HCT116 (cell line): ENCODE measurements at regions not wholly inside any gene's neighbourhood (a gene's known extent, or its start where the extent isn't known, plus 50 kb on each side); places are given as distances from the start of the nearest gene placed in this dataset.
A peak's percentile ranks its signal among the peaks of the same experiment; 100 is the strongest.
"Not testable (repeated sequence)": the region's sequence is repeated elsewhere in the genome, so short reads cannot be mapped to it uniquely, and the experiment has no call there.

Source experiments
- ATAC-seq: fragments of 200-7000 bp; cut with Tn5 transposase; 2 replicates; pipeline ENCODE4 v1.9.1; 2020; ENCODE audit warnings: mild to moderate bottlenecking, moderate library complexity
- BruUV-seq: library from RNA; stranded (reverse); fragments of 400-500 nt; replicated peaks from 2 replicates; lab custom pipeline; 2021; lab: Mats Ljungman, UMichigan
- CTCF ChIA-PET: fragments of 300-600 bp; sonication (Branson Sonifier 250); formaldehyde crosslinking; loops from one replicate; lab custom pipeline; 2021; ENCODE audit warnings: antibody characterized with exemption; lab: Charles Lee
- POLR2A ChIA-PET: fragments of 300-600, 350-600 bp; sonication (Branson Sonifier 250); formaldehyde crosslinking; loops from one replicate; lab custom pipeline; 2021; ENCODE audit warnings: antibody characterized with exemption; lab: Charles Lee
- RAD21 ChIA-PET, 2 experiments: fragments of 300-600 bp; sonication (Branson Sonifier 250); formaldehyde crosslinking; loops; one replicate each; lab custom pipeline; 2023; ENCODE audit warnings: low total read pairs in 2 of 2; ENCODE audit not compliant: uncharacterized antibody in 2 of 2, unreplicated experiment in 2 of 2, low non-redundant PET in 1 of 2; lab: Charles Lee
- DNase-seq: peaks from one replicate; pipeline ENCODE4 v3.0.0-alpha.2; 2010; ENCODE audit warnings: low read depth, low spot score
- H2AFZ ChIP-seq: fragments of 200-600 bp; shearing (Covaris generic), sonication (generic); 2 replicates; pipeline ENCODE4 v1.6.1; 2017; ENCODE audit warnings: low read depth, mixed run types, mixed read lengths, antibody characterized with exemption, low read length; ENCODE audit not compliant: poor library complexity, severe bottlenecking
- H3K27ac ChIP-seq: 2 replicates; pipeline ENCODE4 v1.5.1; 2012; ENCODE audit warnings: low read depth, low read length
- H3K27me3 ChIP-seq: fragments of 200-600 bp; sonication (generic); 2 replicates; pipeline ENCODE4 v1.6.1; 2016; ENCODE audit warnings: mixed run types, low read length, mixed read lengths; ENCODE audit not compliant: insufficient read depth
- H3K36me3 ChIP-seq, 2 experiments: fragments of 200-500 bp in 1 of 2; fragments of 200-600 bp in 1 of 2; sonication (Bioruptor generic) in 1 of 2; sonication (generic) in 1 of 2; 2 replicates each; pipeline versions ENCODE4 v1.5.1 to v1.6.1; 2014 to 2016; ENCODE audit warnings: low read length in 2 of 2, inconsistent platforms in 1 of 2, mixed read lengths in 1 of 2, mixed run types in 1 of 2; ENCODE audit not compliant: insufficient read depth in 2 of 2, control insufficient read depth in 1 of 2
- H3K4me1 ChIP-seq, 2 experiments: fragments of 200-600 bp in 1 of 2; sonication (generic) in 1 of 2; 2 replicates each; pipeline versions ENCODE4 v1.5.1 to v1.6.1; 2012 to 2017; ENCODE audit warnings: low read length in 2 of 2, inconsistent platforms in 1 of 2, mild to moderate bottlenecking in 1 of 2, mixed read lengths in 1 of 2, mixed run types in 1 of 2, moderate library complexity in 1 of 2; ENCODE audit not compliant: insufficient read depth in 2 of 2, control insufficient read depth in 1 of 2
- H3K4me2 ChIP-seq: fragments of 200-600 bp; sonication (generic); 2 replicates; pipeline ENCODE4 v1.6.1; 2017; ENCODE audit warnings: mixed run types, low read length, mixed read lengths
- H3K4me3 ChIP-seq, 2 experiments: fragments of 200-600 bp in 1 of 2; sonication (generic) in 1 of 2; replicated peaks in 1 of 2; 2 replicates each; pipeline ENCODE4 v1.5.1; 2011 to 2016; ENCODE audit warnings: low read length in 2 of 2, control low read depth in 1 of 2, low read depth in 1 of 2, mild to moderate bottlenecking in 1 of 2, mixed read lengths in 1 of 2, mixed run types in 1 of 2
- H3K79me2 ChIP-seq: fragments of 200-600 bp; sonication (generic); 2 replicates; pipeline ENCODE4 v1.6.1; 2017; ENCODE audit warnings: mild to moderate bottlenecking, mixed run types, low read length, moderate library complexity, mixed read lengths; ENCODE audit not compliant: insufficient read depth
- H3K9ac ChIP-seq: fragments of 200-600 bp; sonication (generic); 2 replicates; pipeline ENCODE4 v1.6.1; 2016; ENCODE audit warnings: low read length, mixed read lengths
- H3K9me2 ChIP-seq: fragments of 200-600 bp; sonication (generic), shearing (Covaris generic); 2 replicates; pipeline ENCODE4 v1.6.1; 2017; ENCODE audit warnings: mixed run types, mild to moderate bottlenecking, moderate library complexity; ENCODE audit not compliant: insufficient read depth
- H3K9me3 ChIP-seq, 2 experiments: fragments of 200-500 bp in 1 of 2; fragments of 200-600 bp in 1 of 2; sonication (Bioruptor generic) in 1 of 2; sonication (generic) in 1 of 2; 2 replicates each; pipeline ENCODE4 v1.6.1; 2014 to 2017; ENCODE audit warnings: low read length in 2 of 2, mixed read lengths in 2 of 2, inconsistent platforms in 1 of 2, low read depth in 1 of 2, mild to moderate bottlenecking in 1 of 2, mixed run types in 1 of 2, moderate library complexity in 1 of 2; ENCODE audit not compliant: control insufficient read depth in 1 of 2, insufficient read depth in 1 of 2
- H4K20me1 ChIP-seq: fragments of 200-600 bp; sonication (generic), shearing (Covaris generic); 2 replicates; pipeline ENCODE4 v1.6.1; 2017; ENCODE audit warnings: mixed run types, mild to moderate bottlenecking, moderate library complexity; ENCODE audit not compliant: insufficient read depth
- CEBPB ChIP-seq: IDR thresholded peaks from 2 replicates; pipeline ENCODE4 v1.6.1; 2012; ENCODE audit warnings: low read depth
- EGR1 ChIP-seq: IDR thresholded peaks from 2 replicates; pipeline ENCODE4 v1.6.1; 2012; ENCODE audit warnings: low read depth
- EZH2 ChIP-seq: fragments of 200-600 bp; sonication (generic); IDR thresholded peaks from 2 replicates; pipeline ENCODE4 v1.6.1; 2017; ENCODE audit warnings: antibody characterized with exemption, mixed run types
- EZH2phosphoT487 ChIP-seq: fragments of 200-600 bp; IDR thresholded peaks from 2 replicates; pipeline ENCODE4 v1.6.1; 2018; ENCODE audit warnings: antibody characterized with exemption, borderline replicate concordance
- FOSL1 ChIP-seq: IDR thresholded peaks from 2 replicates; pipeline ENCODE4 v1.6.1; 2012; ENCODE audit warnings: low read depth
- JUND ChIP-seq: IDR thresholded peaks from 2 replicates; pipeline ENCODE4 v1.6.1; 2012
- POLR2AphosphoS5 ChIP-seq: IDR thresholded peaks from 2 replicates; pipeline ENCODE4 v1.6.1; 2011; ENCODE audit warnings: mild to moderate bottlenecking, low read depth, low read length, moderate library complexity
- SIN3A ChIP-seq: IDR thresholded peaks from 2 replicates; pipeline ENCODE4 v1.6.1; 2012; ENCODE audit warnings: low read depth
- SP1 ChIP-seq: IDR thresholded peaks from 2 replicates; pipeline ENCODE4 v1.6.1; 2012; ENCODE audit warnings: low read depth
- TCF7L2 ChIP-seq: IDR thresholded peaks from 2 replicates; pipeline ENCODE4 v1.7.0; 2011; ENCODE audit warnings: borderline replicate concordance, inconsistent platforms; ENCODE audit not compliant: insufficient read depth, insufficient read length; ENCODE audit errors: extremely low read depth
- YY1 ChIP-seq: IDR thresholded peaks from 2 replicates; pipeline ENCODE4 v1.6.1; 2011; ENCODE audit warnings: low read length, low read depth, moderate library complexity, mild to moderate bottlenecking; ENCODE audit not compliant: insufficient replicate concordance; ENCODE audit errors: extremely low read depth
- ZNF274 ChIP-seq: fragments of 200-500 bp; sonication (Bioruptor generic); IDR thresholded peaks from 2 replicates; pipeline ENCODE4 v1.6.1; 2014; ENCODE audit warnings: mild to moderate bottlenecking, low read depth, low read length, inconsistent platforms
- intact Hi-C: fragments of 100-400 bp; cut with micrococcal nuclease; formaldehyde crosslinking; loops from 2 replicates; pipeline ENCODE4 v1.10.0; 2022
- TF ChIP-seq, protein P1 (sequence below): IDR thresholded peaks from 2 replicates; pipeline ENCODE4 v1.6.1; 2012
- TF ChIP-seq, protein P2 (sequence below): IDR thresholded peaks from 2 replicates; pipeline ENCODE4 v1.6.1; 2011; ENCODE audit warnings: mild to moderate bottlenecking, low read length, moderate library complexity; ENCODE audit not compliant: insufficient replicate concordance; ENCODE audit errors: extremely low read depth
- TF ChIP-seq, protein P3 (sequence below), 3 experiments: fragments of 200-600 bp in 1 of 3; sonication (generic) in 1 of 3; IDR thresholded peaks in 2 of 3; conservative IDR thresholded peaks in 1 of 3; 2 replicates each; pipeline ENCODE4 v1.5.1; 2012 to 2017; ENCODE audit warnings: low read depth in 2 of 3, low read length in 2 of 3, antibody characterized with exemption in 1 of 3, borderline replicate concordance in 1 of 3, control low read depth in 1 of 3, mild to moderate bottlenecking in 1 of 3, mixed read lengths in 1 of 3, mixed run types in 1 of 3, moderate library complexity in 1 of 3; ENCODE audit not compliant: insufficient read depth in 1 of 3

DNA sequence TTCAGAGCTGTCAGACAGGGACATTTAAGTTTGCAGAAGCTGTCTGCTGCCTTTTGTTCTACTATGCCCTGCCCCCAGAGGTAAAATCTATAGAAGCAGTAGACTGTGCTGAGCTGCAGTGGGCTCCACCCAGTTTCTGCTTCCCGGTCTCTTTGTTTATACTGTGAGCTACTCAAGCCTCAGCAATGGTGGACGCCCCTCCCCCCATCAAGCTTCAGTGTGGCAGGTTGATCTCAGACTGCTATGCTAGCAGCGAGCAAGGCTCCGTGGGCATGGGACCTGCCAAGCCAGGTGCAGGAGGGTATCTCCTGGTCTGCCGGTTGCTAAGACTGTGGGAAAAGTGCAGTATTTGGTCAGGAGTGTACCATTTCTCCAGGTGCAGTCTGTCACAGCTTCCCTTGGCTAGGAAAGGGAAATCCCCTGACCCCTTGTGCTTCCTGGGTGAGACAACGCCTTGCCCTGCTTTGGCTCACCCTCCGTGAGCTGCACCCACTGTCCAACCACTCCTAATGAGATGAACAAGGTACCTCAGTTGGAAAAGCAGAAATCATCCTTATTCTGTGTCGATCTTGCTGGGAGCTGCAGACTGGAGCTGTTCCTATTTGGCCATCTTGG lies 692.2 kb downstream of the UTRN start:
- BruUV-seq, RAD21 ChIA-PET: not testable (repeated sequence)
- POLR2A ChIA-PET = interaction anchor here (0.9 kb wide), 1 partner anchor 38 kb away, joined by 3 read pairs; no protein-coding TSS in a partner anchor

DNA sequence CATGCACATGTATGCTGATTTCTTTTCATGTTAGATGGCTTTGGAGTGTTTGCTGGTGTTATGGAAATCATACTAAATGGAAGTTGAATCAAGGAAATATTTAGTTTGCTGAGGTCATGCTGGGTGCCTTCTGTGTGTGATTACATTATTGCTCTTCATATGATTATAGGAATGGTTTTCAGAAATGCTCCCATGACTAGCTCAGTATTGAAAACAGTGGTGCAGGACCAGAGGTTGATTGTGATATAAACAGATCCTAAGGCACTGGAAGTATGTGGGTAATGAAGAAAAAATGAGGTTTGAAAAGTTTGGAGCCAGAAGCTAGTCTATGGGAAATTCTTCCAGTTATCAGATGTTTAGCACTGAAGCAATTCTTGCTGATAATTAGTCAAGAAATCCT lies 693.1 kb downstream of the UTRN start:
- BruUV-seq = no TSS peak
- DNase-seq = no peak
- peaks cover 4 to 15% of the 10 kb centered on the region in 2 experiments for H3K4me1 ChIP-seq
- CTCF ChIA-PET = no interaction called here
- intact Hi-C loops = no loop called here
- no peaks in the 10 kb centered on the region for H3K9me3 ChIP-seq
- no peak overlapping the region for H3K4me3 ChIP-seq
- no peaks in the 10 kb centered on the region for H3K9me2 ChIP-seq
- TF ChIP-seq ZNF274 (no peak), EZH2 (no peak), EZH2phosphoT487 (no peak), SP1 (no peak), CEBPB (no peak), TCF7L2 (no peak), SIN3A (no peak), EGR1 (no peak), POLR2AphosphoS5 (no peak), FOSL1 (no peak), JUND (no peak)
- TF ChIP-seq, protein P1, sequence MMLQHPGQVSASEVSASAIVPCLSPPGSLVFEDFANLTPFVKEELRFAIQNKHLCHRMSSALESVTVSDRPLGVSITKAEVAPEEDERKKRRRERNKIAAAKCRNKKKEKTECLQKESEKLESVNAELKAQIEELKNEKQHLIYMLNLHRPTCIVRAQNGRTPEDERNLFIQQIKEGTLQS = no peak
- TF ChIP-seq, protein P2, sequence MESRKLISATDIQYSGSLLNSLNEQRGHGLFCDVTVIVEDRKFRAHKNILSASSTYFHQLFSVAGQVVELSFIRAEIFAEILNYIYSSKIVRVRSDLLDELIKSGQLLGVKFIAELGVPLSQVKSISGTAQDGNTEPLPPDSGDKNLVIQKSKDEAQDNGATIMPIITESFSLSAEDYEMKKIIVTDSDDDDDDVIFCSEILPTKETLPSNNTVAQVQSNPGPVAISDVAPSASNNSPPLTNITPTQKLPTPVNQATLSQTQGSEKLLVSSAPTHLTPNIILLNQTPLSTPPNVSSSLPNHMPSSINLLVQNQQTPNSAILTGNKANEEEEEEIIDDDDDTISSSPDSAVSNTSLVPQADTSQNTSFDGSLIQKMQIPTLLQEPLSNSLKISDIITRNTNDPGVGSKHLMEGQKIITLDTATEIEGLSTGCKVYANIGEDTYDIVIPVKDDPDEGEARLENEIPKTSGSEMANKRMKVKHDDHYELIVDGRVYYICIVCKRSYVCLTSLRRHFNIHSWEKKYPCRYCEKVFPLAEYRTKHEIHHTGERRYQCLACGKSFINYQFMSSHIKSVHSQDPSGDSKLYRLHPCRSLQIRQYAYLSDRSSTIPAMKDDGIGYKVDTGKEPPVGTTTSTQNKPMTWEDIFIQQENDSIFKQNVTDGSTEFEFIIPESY = no peak
- TF ChIP-seq, protein P3, sequence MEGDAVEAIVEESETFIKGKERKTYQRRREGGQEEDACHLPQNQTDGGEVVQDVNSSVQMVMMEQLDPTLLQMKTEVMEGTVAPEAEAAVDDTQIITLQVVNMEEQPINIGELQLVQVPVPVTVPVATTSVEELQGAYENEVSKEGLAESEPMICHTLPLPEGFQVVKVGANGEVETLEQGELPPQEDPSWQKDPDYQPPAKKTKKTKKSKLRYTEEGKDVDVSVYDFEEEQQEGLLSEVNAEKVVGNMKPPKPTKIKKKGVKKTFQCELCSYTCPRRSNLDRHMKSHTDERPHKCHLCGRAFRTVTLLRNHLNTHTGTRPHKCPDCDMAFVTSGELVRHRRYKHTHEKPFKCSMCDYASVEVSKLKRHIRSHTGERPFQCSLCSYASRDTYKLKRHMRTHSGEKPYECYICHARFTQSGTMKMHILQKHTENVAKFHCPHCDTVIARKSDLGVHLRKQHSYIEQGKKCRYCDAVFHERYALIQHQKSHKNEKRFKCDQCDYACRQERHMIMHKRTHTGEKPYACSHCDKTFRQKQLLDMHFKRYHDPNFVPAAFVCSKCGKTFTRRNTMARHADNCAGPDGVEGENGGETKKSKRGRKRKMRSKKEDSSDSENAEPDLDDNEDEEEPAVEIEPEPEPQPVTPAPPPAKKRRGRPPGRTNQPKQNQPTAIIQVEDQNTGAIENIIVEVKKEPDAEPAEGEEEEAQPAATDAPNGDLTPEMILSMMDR (IDR thresholded peaks at IDR 0.05 in 2 of 3, conservative IDR thresholded peaks at IDR 0.05 in 1 of 3; ENCODE audit: borderline replicate concordance in 1 of 3, insufficient read depth in 1 of 3, low read depth in 2 of 3, low read length in 2 of 3) = no peak
- no peaks in the 10 kb centered on the region for H3K27me3 ChIP-seq
- peak overlapping the region; percentile 96 for H2AFZ ChIP-seq
- no peak overlapping the region for H3K27ac ChIP-seq
- ATAC-seq = no peak
- H4K20me1 ChIP-seq = no peaks in the 10 kb centered on the region
- H3K4me2 ChIP-seq = 0 out of 2 replicates have a peak overlapping the region, but pooled peaks have one; percentile 57
- RAD21 ChIA-PET = no interaction called here
- H3K36me3 ChIP-seq = no peaks in the 10 kb centered on the region; a peak in 1 of 4 replicates
- no peaks in the 10 kb centered on the region for H3K79me2 ChIP-seq
- POLR2A ChIA-PET = no interaction called here
- H3K9ac ChIP-seq = no peak overlapping the region

More for the DNA sequence above, 692.2 kb downstream of the UTRN start:
- Histone ChIP-seq H2AFZ (peak overlapping the region; percentile 74), H3K4me1 (peaks cover 4 to 15% of the 10 kb centered on the region in 2 experiments), H3K4me2 (peak overlapping the region; percentile 57)
- H3K79me2 ChIP-seq, CTCF ChIA-PET, intact Hi-C loops, H3K36me3 ChIP-seq, H3K27me3 ChIP-seq, H3K27ac ChIP-seq, H3K9me3 ChIP-seq, H3K9me2 ChIP-seq, H4K20me1 ChIP-seq, H3K9ac ChIP-seq, DNase-seq, H3K4me3 ChIP-seq: not testable (repeated sequence)
- peak; percentile 88 for ATAC-seq
- TF ChIP-seq YY1 = peak; percentile 32
